HG02588 (cell line): ENCODE measurements at regions not wholly inside any gene's neighbourhood (a gene's known extent, or its start where the extent isn't known, plus 50 kb on each side); places are given as distances from the start of the nearest gene placed in this dataset.
"Not testable (repeated sequence)": the region's sequence is repeated elsewhere in the genome, so short reads cannot be mapped to it uniquely, and the experiment has no call there.

ENCODE experiments used
- ATAC-seq: cut with Tn5 transposase; IDR thresholded peaks from one replicate; pipeline ENCODE4 v1.9.1; 2021; ENCODE audit warnings: mild to moderate bottlenecking, moderate library complexity; ENCODE audit not compliant: unreplicated experiment

GRCh38 chrX:13428053-13428786 is 108.4 kb upstream of the ATXN3L start:
- ATAC-seq = no peak

- no peak for ATAC-seq
These were observed 107.7 kb upstream of the ATXN3L start for GRCh38 chrX:13427441-13428052.

GRCh38 chrX:13420545-13421183 is 100.8 kb upstream of the ATXN3L start:
- ATAC-seq = no peak

- no peak for ATAC-seq
These were observed 100.1 kb upstream of the ATXN3L start for GRCh38 chrX:13419918-13420317.

- no peak for ATAC-seq
These were observed 99.4 kb upstream of the ATXN3L start for GRCh38 chrX:13419276-13419675.

GRCh38 chrX:13418126-13419097 is 98.6 kb upstream of the ATXN3L start:
- ATAC-seq = no peak

GRCh38 chrX:13415509-13415908 is 95.7 kb upstream of the ATXN3L start:
- ATAC-seq = no peak

GRCh38 chrX:13414006-13414647 is 94.3 kb upstream of the ATXN3L start:
- no peak for ATAC-seq

GRCh38 chrX:13412208-13412600 is 92.4 kb upstream of the ATXN3L start:
- no peak for ATAC-seq

- no peak for ATAC-seq
These were observed 91.8 kb upstream of the ATXN3L start for GRCh38 chrX:13411496-13412207.

GRCh38 chrX:13408599-13408998 is 88.7 kb upstream of the ATXN3L start:
- not testable (repeated sequence) for ATAC-seq

- ATAC-seq = not testable (repeated sequence)
These were observed 84.9 kb upstream of the ATXN3L start for GRCh38 chrX:13404777-13405176.

GRCh38 chrX:13404364-13404763 is 84.5 kb upstream of the ATXN3L start:
- ATAC-seq = no peak

- no peak for ATAC-seq
These were observed 81.9 kb upstream of the ATXN3L start for GRCh38 chrX:13401724-13402123.

GRCh38 chrX:13398839-13399238 is 79.0 kb upstream of the ATXN3L start:
- no peak for ATAC-seq

- no peak for ATAC-seq
These were observed 78.3 kb upstream of the ATXN3L start for GRCh38 chrX:13397878-13398818.

GRCh38 chrX:13396924-13397323 is 77.1 kb upstream of the ATXN3L start:
- ATAC-seq = no peak

GRCh38 chrX:13389501-13389900 is 69.6 kb upstream of the ATXN3L start:
- no peak for ATAC-seq
